ENCODE measurements at regions not wholly inside any gene's neighbourhood (a gene's known extent, or its start where the extent isn't known, plus 50 kb on each side); places are given as distances from the start of the nearest gene placed in this dataset.

DNA sequence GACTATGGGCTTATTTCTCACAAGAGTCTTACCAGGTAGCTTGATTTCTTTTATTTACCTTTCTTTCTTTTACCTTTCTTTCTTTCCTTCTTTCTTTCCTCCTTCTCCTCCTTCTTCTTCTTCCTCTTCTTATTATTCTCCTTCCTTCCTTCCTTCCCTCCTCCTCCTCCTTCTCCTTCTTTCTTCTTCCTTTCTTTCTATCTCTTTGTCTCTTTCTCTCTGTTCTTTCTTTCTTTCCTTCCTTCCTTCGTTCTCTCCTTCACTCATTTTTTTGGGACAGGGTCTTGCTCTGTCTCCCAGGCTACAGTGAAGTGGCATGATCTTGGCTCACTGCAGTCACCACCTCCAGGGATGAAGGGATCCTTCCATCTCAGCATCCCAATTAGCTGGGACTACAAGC, 363.6 kb upstream of the MAF start:
- in situ Hi-C loops (cut with HindIII; ENCODE audit: low pct_unique_long_range_greater_than_20kb, low sequenced_read_pairs): no loop called here

DNA sequence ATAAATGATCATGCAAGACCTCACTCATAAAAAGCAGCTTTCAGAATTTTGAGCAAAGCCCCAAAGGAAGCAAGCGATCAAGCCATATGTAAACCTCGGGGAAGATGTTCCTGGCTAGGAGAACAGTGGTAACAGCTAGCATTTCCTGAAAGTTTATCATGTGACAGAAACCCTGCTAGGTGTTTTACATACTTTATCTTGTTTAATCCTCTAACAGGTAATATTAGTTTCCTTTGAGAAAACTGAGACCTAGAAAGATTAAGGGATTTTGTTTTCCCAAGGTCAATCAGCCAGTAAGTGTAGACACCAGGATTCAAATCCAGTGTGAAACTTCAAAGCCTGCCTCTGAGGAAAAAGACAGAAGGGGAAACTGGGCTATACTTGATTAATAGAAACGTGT, 362.4 kb upstream of the MAF start:
- H3K9me3 ChIP-seq (ENCODE audit: control insufficient read depth, insufficient read depth, low read depth, low read length): no peaks in the 10 kb centered on the region
- in situ Hi-C loops (cut with HindIII; ENCODE audit: low pct_unique_long_range_greater_than_20kb, low sequenced_read_pairs) (no loop called here), intact Hi-C loops (cut with micrococcal nuclease; ENCODE audit: unreplicated experiment) (no loop called here)
- no peaks in the 10 kb centered on the region for H3K4me1 ChIP-seq (ENCODE audit: control insufficient read depth, insufficient read depth, low read length)
- ChIA-PET POLR2A (no interaction called here), CTCF (no interaction called here)
- no peaks in the 10 kb centered on the region for H3K36me3 ChIP-seq (ENCODE audit: control insufficient read depth, insufficient read depth, low read length)
- DNase-seq (ENCODE audit: low read depth, low spot score) (no peak), ATAC-seq (no peak)
- TF ChIP-seq SIN3A (IDR thresholded peaks at IDR 0.05; ENCODE audit: borderline replicate concordance, insufficient read depth, low read depth, low read length) (no peak), TCF7L2 (IDR thresholded peaks at IDR 0.05; ENCODE audit: low read depth, low read length) (no peak), POLR2AphosphoS5 (IDR thresholded peaks at IDR 0.05; ENCODE audit: low read depth, low read length) (no peak)
- TF ChIP-seq, protein P1, sequence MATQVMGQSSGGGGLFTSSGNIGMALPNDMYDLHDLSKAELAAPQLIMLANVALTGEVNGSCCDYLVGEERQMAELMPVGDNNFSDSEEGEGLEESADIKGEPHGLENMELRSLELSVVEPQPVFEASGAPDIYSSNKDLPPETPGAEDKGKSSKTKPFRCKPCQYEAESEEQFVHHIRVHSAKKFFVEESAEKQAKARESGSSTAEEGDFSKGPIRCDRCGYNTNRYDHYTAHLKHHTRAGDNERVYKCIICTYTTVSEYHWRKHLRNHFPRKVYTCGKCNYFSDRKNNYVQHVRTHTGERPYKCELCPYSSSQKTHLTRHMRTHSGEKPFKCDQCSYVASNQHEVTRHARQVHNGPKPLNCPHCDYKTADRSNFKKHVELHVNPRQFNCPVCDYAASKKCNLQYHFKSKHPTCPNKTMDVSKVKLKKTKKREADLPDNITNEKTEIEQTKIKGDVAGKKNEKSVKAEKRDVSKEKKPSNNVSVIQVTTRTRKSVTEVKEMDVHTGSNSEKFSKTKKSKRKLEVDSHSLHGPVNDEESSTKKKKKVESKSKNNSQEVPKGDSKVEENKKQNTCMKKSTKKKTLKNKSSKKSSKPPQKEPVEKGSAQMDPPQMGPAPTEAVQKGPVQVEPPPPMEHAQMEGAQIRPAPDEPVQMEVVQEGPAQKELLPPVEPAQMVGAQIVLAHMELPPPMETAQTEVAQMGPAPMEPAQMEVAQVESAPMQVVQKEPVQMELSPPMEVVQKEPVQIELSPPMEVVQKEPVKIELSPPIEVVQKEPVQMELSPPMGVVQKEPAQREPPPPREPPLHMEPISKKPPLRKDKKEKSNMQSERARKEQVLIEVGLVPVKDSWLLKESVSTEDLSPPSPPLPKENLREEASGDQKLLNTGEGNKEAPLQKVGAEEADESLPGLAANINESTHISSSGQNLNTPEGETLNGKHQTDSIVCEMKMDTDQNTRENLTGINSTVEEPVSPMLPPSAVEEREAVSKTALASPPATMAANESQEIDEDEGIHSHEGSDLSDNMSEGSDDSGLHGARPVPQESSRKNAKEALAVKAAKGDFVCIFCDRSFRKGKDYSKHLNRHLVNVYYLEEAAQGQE (IDR thresholded peaks at IDR 0.05; ENCODE audit: insufficient read depth in 1 of 2, low read depth in 2 of 2, low read length in 1 of 2): no peak
- TF ChIP-seq, protein P2, sequence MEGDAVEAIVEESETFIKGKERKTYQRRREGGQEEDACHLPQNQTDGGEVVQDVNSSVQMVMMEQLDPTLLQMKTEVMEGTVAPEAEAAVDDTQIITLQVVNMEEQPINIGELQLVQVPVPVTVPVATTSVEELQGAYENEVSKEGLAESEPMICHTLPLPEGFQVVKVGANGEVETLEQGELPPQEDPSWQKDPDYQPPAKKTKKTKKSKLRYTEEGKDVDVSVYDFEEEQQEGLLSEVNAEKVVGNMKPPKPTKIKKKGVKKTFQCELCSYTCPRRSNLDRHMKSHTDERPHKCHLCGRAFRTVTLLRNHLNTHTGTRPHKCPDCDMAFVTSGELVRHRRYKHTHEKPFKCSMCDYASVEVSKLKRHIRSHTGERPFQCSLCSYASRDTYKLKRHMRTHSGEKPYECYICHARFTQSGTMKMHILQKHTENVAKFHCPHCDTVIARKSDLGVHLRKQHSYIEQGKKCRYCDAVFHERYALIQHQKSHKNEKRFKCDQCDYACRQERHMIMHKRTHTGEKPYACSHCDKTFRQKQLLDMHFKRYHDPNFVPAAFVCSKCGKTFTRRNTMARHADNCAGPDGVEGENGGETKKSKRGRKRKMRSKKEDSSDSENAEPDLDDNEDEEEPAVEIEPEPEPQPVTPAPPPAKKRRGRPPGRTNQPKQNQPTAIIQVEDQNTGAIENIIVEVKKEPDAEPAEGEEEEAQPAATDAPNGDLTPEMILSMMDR (IDR thresholded peaks at IDR 0.05): no peak
- H3K27me3 ChIP-seq (ENCODE audit: control insufficient read depth, insufficient read depth, low read length): no peaks in the 10 kb centered on the region
- H3K4me3 ChIP-seq (ENCODE audit: low read depth in 2 of 2, low read length in 2 of 2): no peak overlapping the region
- no peak overlapping the region for H3K27ac ChIP-seq (ENCODE audit: low read length)
- no TSS peak for BruUV-seq (replicated peaks)

More for the DNA sequence above, 363.6 kb upstream of the MAF start:
- H3K9me3 ChIP-seq (ENCODE audit: control insufficient read depth, insufficient read depth, low read depth, low read length): no peaks in the 10 kb centered on the region
- TF ChIP-seq SIN3A (IDR thresholded peaks at IDR 0.05; ENCODE audit: borderline replicate concordance, insufficient read depth, low read depth, low read length) (no peak), TCF7L2 (IDR thresholded peaks at IDR 0.05; ENCODE audit: low read depth, low read length) (no peak), POLR2AphosphoS5 (IDR thresholded peaks at IDR 0.05; ENCODE audit: low read depth, low read length) (no peak)
- TF ChIP-seq, protein P2 (IDR thresholded peaks at IDR 0.05): no peak
- TF ChIP-seq, protein P1 (IDR thresholded peaks at IDR 0.05; ENCODE audit: insufficient read depth in 1 of 2, low read depth in 2 of 2, low read length in 1 of 2): no peak
- H3K36me3 ChIP-seq (ENCODE audit: control insufficient read depth, insufficient read depth, low read length): no peaks in the 10 kb centered on the region
- no peak for DNase-seq (ENCODE audit: low read depth, low spot score)
- ChIA-PET CTCF (no interaction called here), POLR2A (no interaction called here)
- no peaks in the 10 kb centered on the region for H3K27me3 ChIP-seq (ENCODE audit: control insufficient read depth, insufficient read depth, low read length)
- no peaks in the 10 kb centered on the region for H3K4me1 ChIP-seq (ENCODE audit: control insufficient read depth, insufficient read depth, low read length)
- no TSS peak for BruUV-seq (replicated peaks)
- no peak overlapping the region for H3K4me3 ChIP-seq (ENCODE audit: low read depth in 2 of 2, low read length in 2 of 2)
- H3K27ac ChIP-seq (ENCODE audit: low read length): no peak overlapping the region
- intact Hi-C loops (cut with micrococcal nuclease; ENCODE audit: unreplicated experiment): no loop called here
- no peak for ATAC-seq
